ENCODE measurements at regions not wholly inside any gene's neighbourhood (a gene's known extent, or its start where the extent isn't known, plus 50 kb on each side); places are given as distances from the start of the nearest gene placed in this dataset.

- POLR2A ChIA-PET = no interaction called here
Measured at GRCh38 chr6:145531032-145531431, 204.3 kb downstream of the EPM2A start.

DNA sequence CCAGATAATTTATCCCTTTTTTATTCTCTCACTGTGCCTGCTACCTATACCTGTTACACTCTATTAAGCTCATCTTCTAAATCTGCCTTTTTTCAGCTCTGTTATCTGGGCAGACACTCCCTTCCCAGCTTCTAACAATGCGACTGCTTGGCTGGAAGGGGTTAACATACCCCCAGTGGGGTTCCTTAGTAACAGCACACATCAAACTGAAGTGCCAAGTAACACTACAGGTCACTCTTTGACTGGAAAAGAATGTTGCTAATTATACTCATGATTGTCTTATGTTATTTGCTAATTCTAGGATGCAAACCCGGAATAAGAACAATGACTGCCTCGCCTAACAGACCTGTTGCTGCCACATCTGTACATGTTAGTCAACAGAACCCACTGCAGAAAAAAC is 203.5 kb downstream of the EPM2A start:
- no peaks in the 10 kb centered on the region for H3K4me1 Mint-ChIP-seq
- ATAC-seq (ENCODE audit: low read depth) (no peak), DNase-seq (no peak)
- no peak overlapping the region for H3K27ac Mint-ChIP-seq
- H3K27ac ChIP-seq (ENCODE audit: low read length in 2 of 2) = no peak overlapping the region
- peaks cover 9% of the 10 kb centered on the region for H3K27me3 Mint-ChIP-seq
- no peaks in the 10 kb centered on the region for H3K4me1 ChIP-seq (ENCODE audit: control insufficient read depth in 2 of 2, insufficient read depth in 2 of 2, low read length in 2 of 2)
- no peak overlapping the region for H3K4me3 Mint-ChIP-seq
- ChIA-PET POLR2A (no interaction called here), CTCF (no interaction called here)
- no peak overlapping the region for H3K4me3 ChIP-seq (ENCODE audit: control extremely low read depth in 1 of 5, extremely low read depth in 1 of 5, insufficient read depth in 1 of 5, low read depth in 2 of 5, low read length in 4 of 5)
- no peaks in the 10 kb centered on the region for H4K20me1 ChIP-seq (ENCODE audit: control insufficient read depth, insufficient read depth, low read length, poor library complexity, severe bottlenecking)
- H3K36me3 ChIP-seq (replicated peaks in 1 of 2; ENCODE audit: control extremely low read depth in 1 of 2, control insufficient read depth in 1 of 2, extremely low read depth in 1 of 2, insufficient read depth in 2 of 2, low read length in 1 of 2) = no peaks in the 10 kb centered on the region
- intact Hi-C loops (cut with micrococcal nuclease) = no loop called here
- no peaks in the 10 kb centered on the region for H3K27me3 ChIP-seq (replicated peaks in 1 of 4; ENCODE audit: control extremely low read depth in 1 of 4, control insufficient read depth in 3 of 4, insufficient read depth in 4 of 4, low read length in 3 of 4)
- H3K79me2 ChIP-seq (ENCODE audit: control insufficient read depth, insufficient read depth, low read length) = no peaks in the 10 kb centered on the region
- 63% methylated on average over 1 of the region's 3 CpGs for WGBS (ENCODE audit: insufficient coverage)
- H3K9me3 ChIP-seq (ENCODE audit: control extremely low read depth in 1 of 3, control insufficient read depth in 2 of 3, insufficient read depth in 1 of 3, low read length in 2 of 3) = no peaks in the 10 kb centered on the region
- H2AFZ ChIP-seq (ENCODE audit: insufficient read depth, low read depth, low read length, poor library complexity, severe bottlenecking) = no peak overlapping the region
- H3K9ac ChIP-seq (ENCODE audit: low read length) = no peak overlapping the region
- no peak for TF ChIP-seq EZH2 (IDR thresholded peaks at IDR 0.05; ENCODE audit: borderline replicate concordance, insufficient read depth, low read depth, low read length, poor library complexity, severe bottlenecking)
- TF ChIP-seq, protein P1, sequence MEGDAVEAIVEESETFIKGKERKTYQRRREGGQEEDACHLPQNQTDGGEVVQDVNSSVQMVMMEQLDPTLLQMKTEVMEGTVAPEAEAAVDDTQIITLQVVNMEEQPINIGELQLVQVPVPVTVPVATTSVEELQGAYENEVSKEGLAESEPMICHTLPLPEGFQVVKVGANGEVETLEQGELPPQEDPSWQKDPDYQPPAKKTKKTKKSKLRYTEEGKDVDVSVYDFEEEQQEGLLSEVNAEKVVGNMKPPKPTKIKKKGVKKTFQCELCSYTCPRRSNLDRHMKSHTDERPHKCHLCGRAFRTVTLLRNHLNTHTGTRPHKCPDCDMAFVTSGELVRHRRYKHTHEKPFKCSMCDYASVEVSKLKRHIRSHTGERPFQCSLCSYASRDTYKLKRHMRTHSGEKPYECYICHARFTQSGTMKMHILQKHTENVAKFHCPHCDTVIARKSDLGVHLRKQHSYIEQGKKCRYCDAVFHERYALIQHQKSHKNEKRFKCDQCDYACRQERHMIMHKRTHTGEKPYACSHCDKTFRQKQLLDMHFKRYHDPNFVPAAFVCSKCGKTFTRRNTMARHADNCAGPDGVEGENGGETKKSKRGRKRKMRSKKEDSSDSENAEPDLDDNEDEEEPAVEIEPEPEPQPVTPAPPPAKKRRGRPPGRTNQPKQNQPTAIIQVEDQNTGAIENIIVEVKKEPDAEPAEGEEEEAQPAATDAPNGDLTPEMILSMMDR (IDR thresholded peaks at IDR 0.05) = no peak
- no peak overlapping the region for H3K4me2 ChIP-seq (replicated peaks; ENCODE audit: low read depth, low read length, poor library complexity, severe bottlenecking)
- no peaks in the 10 kb centered on the region for H3K9me3 Mint-ChIP-seq (ENCODE audit: insufficient read depth)

More at GRCh38 chr6:145531032-145531431, 204.3 kb downstream of the EPM2A start:
- TF ChIP-seq, protein P1 (IDR thresholded peaks at IDR 0.05) = no peak
- no peak for TF ChIP-seq EZH2 (IDR thresholded peaks at IDR 0.05; ENCODE audit: borderline replicate concordance, insufficient read depth, low read depth, low read length, poor library complexity, severe bottlenecking)
- Histone ChIP-seq H3K4me3 (ENCODE audit: control extremely low read depth in 1 of 5, extremely low read depth in 1 of 5, insufficient read depth in 1 of 5, low read depth in 2 of 5, low read length in 4 of 5) (no peak overlapping the region), H3K79me2 (ENCODE audit: control insufficient read depth, insufficient read depth, low read length) (no peaks in the 10 kb centered on the region), H4K20me1 (ENCODE audit: control insufficient read depth, insufficient read depth, low read length, poor library complexity, severe bottlenecking) (no peaks in the 10 kb centered on the region), H3K9me3 (ENCODE audit: control extremely low read depth in 1 of 3, control insufficient read depth in 2 of 3, insufficient read depth in 1 of 3, low read length in 2 of 3) (no peaks in the 10 kb centered on the region), H3K4me1 (ENCODE audit: control insufficient read depth in 2 of 2, insufficient read depth in 2 of 2, low read length in 2 of 2) (no peaks in the 10 kb centered on the region), H3K4me2 (replicated peaks; ENCODE audit: low read depth, low read length, poor library complexity, severe bottlenecking) (no peak overlapping the region), H3K36me3 (replicated peaks in 1 of 2; ENCODE audit: control extremely low read depth in 1 of 2, control insufficient read depth in 1 of 2, extremely low read depth in 1 of 2, insufficient read depth in 2 of 2, low read length in 1 of 2) (no peaks in the 10 kb centered on the region), H3K27ac (ENCODE audit: low read length in 2 of 2) (no peak overlapping the region), H3K27me3 (replicated peaks in 1 of 4; ENCODE audit: control extremely low read depth in 1 of 4, control insufficient read depth in 3 of 4, insufficient read depth in 4 of 4, low read length in 3 of 4) (no peaks in the 10 kb centered on the region), H3K9ac (ENCODE audit: low read length) (no peak overlapping the region), H2AFZ (ENCODE audit: insufficient read depth, low read depth, low read length, poor library complexity, severe bottlenecking) (no peak overlapping the region)
- ATAC-seq (ENCODE audit: low read depth) = no peak
- no peaks in the 10 kb centered on the region for H3K9me3 Mint-ChIP-seq (ENCODE audit: insufficient read depth)
- CTCF ChIA-PET = no interaction called here
- peaks cover 9% of the 10 kb centered on the region for H3K27me3 Mint-ChIP-seq
- DNase-seq = no peak
- H3K4me3 Mint-ChIP-seq = no peak overlapping the region
- H3K4me1 Mint-ChIP-seq = no peaks in the 10 kb centered on the region
- 40% methylated on average over 1 of the region's 1 CpG for WGBS (ENCODE audit: insufficient coverage)
- intact Hi-C loops (cut with micrococcal nuclease) = no loop called here
- H3K27ac Mint-ChIP-seq = no peak overlapping the region
